Transverse colon (tissue), 4 donors: ENCODE measurements at regions not wholly inside any gene's neighbourhood (a gene's known extent, or its start where the extent isn't known, plus 50 kb on each side); places are given as distances from the start of the nearest gene placed in this dataset.

ENCODE experiments used
- DNase-seq: peaks from one replicate; pipeline ENCODE4 v3.0.0-alpha.2; 2019
- H3K27ac ChIP-seq, 4 donors: fragments of 200-600 bp; sonication (generic); 2 replicates each; pipeline ENCODE4 v1.5.1; 2016 to 2018; ENCODE audit warnings: inconsistent platforms in 4 of 4
- H3K27me3 ChIP-seq: fragments of 200-600 bp; sonication (generic); 2 replicates; pipeline ENCODE4 v1.5.1; 2017; ENCODE audit warnings: inconsistent platforms
- H3K36me3 ChIP-seq, 4 donors: fragments of 200-600 bp; sonication (generic); 2 replicates each; pipeline ENCODE4 v1.5.1; 2017 to 2019; ENCODE audit warnings: inconsistent platforms in 4 of 4
- H3K4me1 ChIP-seq, 4 donors: fragments of 200-600 bp; sonication (generic); 2 replicates each; pipeline ENCODE4 v1.5.1; 2017 to 2020; ENCODE audit warnings: inconsistent platforms in 4 of 4
- H3K4me3 ChIP-seq, 4 donors: fragments of 200-600 bp; sonication (generic); 1 replicate in 1 of 4; 2 replicates in 3 of 4; pipeline versions ENCODE4 v1.5.1 to v1.6.1; 2017 to 2019; ENCODE audit warnings: inconsistent platforms in 4 of 4
- H3K9me3 ChIP-seq, 2 donors: fragments of 200-600 bp; sonication (generic); 2 replicates each; pipeline ENCODE4 v1.5.1; 2017 to 2019; ENCODE audit warnings: inconsistent platforms in 2 of 2
- EP300 ChIP-seq: sonication (generic); formaldehyde crosslinking; IDR thresholded peaks from one replicate; pipeline ENCODE4 v1.6.1; 2017; ENCODE audit warnings: antibody characterized with exemption, low read depth
- POLR2A ChIP-seq: fragments of 450-650 bp; IDR thresholded peaks from one replicate; pipeline ENCODE4 v1.6.1; 2016; ENCODE audit warnings: antibody characterized with exemption, mild to moderate bottlenecking, moderate library complexity
- POLR2AphosphoS5 ChIP-seq, 3 donors: sonication (generic); formaldehyde crosslinking; IDR thresholded peaks; one replicate each; pipeline ENCODE4 v1.6.1; 2016; ENCODE audit warnings: antibody characterized with exemption in 3 of 3
- WGBS, 2 donors: methylation state at CpG; one replicate each; pipeline ENCODE4 v1.1.5; 2018; ENCODE audit warnings: low coverage in 1 of 2; 5-methylcytosine and 5-hydroxymethylcytosine counted together
- in situ Hi-C, 4 donors: fragments of 200-750 bp; cut with MboI; loops; one replicate each; pipeline versions ENCODE4 v1.15.0 to v1.15.1; 2017; ENCODE audit warnings: low sequenced_read_pairs in 3 of 4, low pct_ligation_motif_present in 1 of 4, low pct_unique_long_range_greater_than_20kb in 1 of 4
- intact Hi-C: fragments of 100-400 bp; cut with DNase I; formaldehyde crosslinking; loops from one replicate; pipeline ENCODE4 v1.15.1; 2023; ENCODE audit warnings: low total_unique reads
- TF ChIP-seq, protein P1 (sequence below), 5 experiments: fragments of 200-600 bp in 3 of 5; fragments of 450-650 bp in 2 of 5; sonication (generic) in 3 of 5; IDR thresholded peaks; 1 replicate in 2 of 5; 2 replicates in 3 of 5; pipeline ENCODE4 v1.5.1; 2016 to 2017; ENCODE audit warnings: antibody characterized with exemption in 5 of 5, inconsistent platforms in 3 of 5, mild to moderate bottlenecking in 2 of 5, moderate library complexity in 1 of 5

- no peak overlapping the region for H3K4me3 ChIP-seq
- no peaks in the 10 kb centered on the region for H3K9me3 ChIP-seq
- in situ Hi-C loops (no loop called here), intact Hi-C loops (no loop called here)
- no peak for DNase-seq
- no peak overlapping the region for H3K27ac ChIP-seq
- H3K27me3 ChIP-seq: no peaks in the 10 kb centered on the region
- H3K36me3 ChIP-seq: no peaks in the 10 kb centered on the region
- TF ChIP-seq, protein P1, sequence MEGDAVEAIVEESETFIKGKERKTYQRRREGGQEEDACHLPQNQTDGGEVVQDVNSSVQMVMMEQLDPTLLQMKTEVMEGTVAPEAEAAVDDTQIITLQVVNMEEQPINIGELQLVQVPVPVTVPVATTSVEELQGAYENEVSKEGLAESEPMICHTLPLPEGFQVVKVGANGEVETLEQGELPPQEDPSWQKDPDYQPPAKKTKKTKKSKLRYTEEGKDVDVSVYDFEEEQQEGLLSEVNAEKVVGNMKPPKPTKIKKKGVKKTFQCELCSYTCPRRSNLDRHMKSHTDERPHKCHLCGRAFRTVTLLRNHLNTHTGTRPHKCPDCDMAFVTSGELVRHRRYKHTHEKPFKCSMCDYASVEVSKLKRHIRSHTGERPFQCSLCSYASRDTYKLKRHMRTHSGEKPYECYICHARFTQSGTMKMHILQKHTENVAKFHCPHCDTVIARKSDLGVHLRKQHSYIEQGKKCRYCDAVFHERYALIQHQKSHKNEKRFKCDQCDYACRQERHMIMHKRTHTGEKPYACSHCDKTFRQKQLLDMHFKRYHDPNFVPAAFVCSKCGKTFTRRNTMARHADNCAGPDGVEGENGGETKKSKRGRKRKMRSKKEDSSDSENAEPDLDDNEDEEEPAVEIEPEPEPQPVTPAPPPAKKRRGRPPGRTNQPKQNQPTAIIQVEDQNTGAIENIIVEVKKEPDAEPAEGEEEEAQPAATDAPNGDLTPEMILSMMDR (IDR thresholded peaks at IDR 0.05): no peak
- no peak for TF ChIP-seq POLR2AphosphoS5 (IDR thresholded peaks at IDR 0.05)
- TF ChIP-seq POLR2A: no peak
- TF ChIP-seq EP300: no peak
- no peaks in the 10 kb centered on the region for H3K4me1 ChIP-seq
- WGBS, 2 donors: 9% methylated on average over 1 of the region's 1 CpG; no CpG with 5 or more reads in 1 of the 2 donors
These were observed 2091.2 kb upstream of the ACO1 start for GRCh38 chr9:30293231-30293630.

DNA sequence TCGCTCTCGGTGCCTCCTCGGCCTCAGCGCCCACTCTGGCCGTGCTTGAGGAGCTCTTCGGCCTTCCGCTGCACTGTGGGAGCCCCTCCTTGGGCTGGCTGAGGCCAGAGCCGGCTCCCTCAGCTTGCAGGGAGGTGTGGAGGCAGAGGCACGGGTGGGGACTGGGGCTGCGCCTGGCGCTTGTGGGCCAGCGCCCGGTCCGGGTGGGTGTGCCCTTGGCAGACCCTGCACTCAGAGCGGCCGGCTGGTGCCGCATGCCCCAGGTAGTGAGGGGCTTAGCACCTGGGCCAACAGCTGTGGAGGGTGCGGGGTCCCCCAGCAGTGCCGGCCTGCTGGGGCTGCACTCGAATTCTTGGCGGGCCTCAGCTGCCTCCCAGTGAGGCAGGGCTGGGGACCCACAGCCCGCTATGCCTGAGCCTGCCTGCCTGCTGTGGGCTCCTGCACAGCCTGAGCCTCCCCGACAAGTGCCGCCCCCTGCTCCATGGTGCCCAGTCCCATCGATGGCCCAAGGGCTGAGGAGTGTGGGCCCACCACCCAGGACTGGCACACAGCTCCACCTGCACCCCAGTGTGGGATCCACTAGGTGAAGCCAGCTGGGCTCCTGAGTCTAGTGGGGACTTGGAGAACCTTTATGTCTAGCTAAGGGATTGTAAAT lies 2085.2 kb upstream of the ACO1 start:
- Histone ChIP-seq H3K4me3 (no peak overlapping the region), H3K27ac (no peak overlapping the region), H3K27me3 (no peaks in the 10 kb centered on the region), H3K36me3 (no peaks in the 10 kb centered on the region), H3K9me3 (no peaks in the 10 kb centered on the region), H3K4me1 (no peaks in the 10 kb centered on the region)
- in situ Hi-C loops: no loop called here
- intact Hi-C loops: no loop called here
- DNase-seq: no peak
- WGBS, 2 donors: 90% methylated on average over 23 of the region's 25 CpGs; no CpG with 5 or more reads in 1 of the 2 donors
- TF ChIP-seq POLR2A (no peak), EP300 (no peak), POLR2AphosphoS5 (IDR thresholded peaks at IDR 0.05) (no peak)
- TF ChIP-seq, protein P1 (IDR thresholded peaks at IDR 0.05): no peak

- no peak for DNase-seq
- WGBS, 2 donors: 29 to 33% methylated on average over 5 of the region's 5 CpGs
- TF ChIP-seq POLR2A: no peak
- TF ChIP-seq EP300: no peak
- TF ChIP-seq, protein P1 (IDR thresholded peaks at IDR 0.05): no peak
- TF ChIP-seq POLR2AphosphoS5 (IDR thresholded peaks at IDR 0.05): no peak
- H3K4me3 ChIP-seq: no peak overlapping the region
- no peaks in the 10 kb centered on the region for H3K4me1 ChIP-seq
- intact Hi-C loops: no loop called here
- no peaks in the 10 kb centered on the region for H3K36me3 ChIP-seq
- in situ Hi-C loops: no loop called here
- H3K27ac ChIP-seq: no peak overlapping the region
- no peaks in the 10 kb centered on the region for H3K9me3 ChIP-seq
- no peaks in the 10 kb centered on the region for H3K27me3 ChIP-seq
These were observed 2083.0 kb upstream of the ACO1 start for GRCh38 chr9:30301271-30301963.

GRCh38 chr9:30310711-30311110 lies 2073.7 kb upstream of the ACO1 start:
- TF ChIP-seq EP300 (no peak), POLR2AphosphoS5 (IDR thresholded peaks at IDR 0.05) (no peak), POLR2A (no peak)
- TF ChIP-seq, protein P1 (IDR thresholded peaks at IDR 0.05): no peak

More at GRCh38 chr9:30310711-30311110, 2073.7 kb upstream of the ACO1 start:
- Histone ChIP-seq H3K4me3 (no peak overlapping the region), H3K27ac (no peak overlapping the region), H3K27me3 (no peaks in the 10 kb centered on the region), H3K4me1 (no peaks in the 10 kb centered on the region), H3K36me3 (no peaks in the 10 kb centered on the region), H3K9me3 (no peaks in the 10 kb centered on the region)
- intact Hi-C loops (no loop called here), in situ Hi-C loops (no loop called here)
- 87 to 88% methylated on average over 2 of the region's 2 CpGs for WGBS, 2 donors
- no peak for DNase-seq
